Muscle of back (tissue), 3 donors: ENCODE measurements at regions not wholly inside any gene's neighbourhood (a gene's known extent, or its start where the extent isn't known, plus 50 kb on each side); places are given as distances from the start of the nearest gene placed in this dataset.
"Not testable (repeated sequence)": the region's sequence is repeated elsewhere in the genome, so short reads cannot be mapped to it uniquely, and the experiment has no call there.

ENCODE experiments used
- DNase-seq, 3 donors: peaks; one replicate each; pipeline versions ENCODE4 v3.0.0 to v3.0.0-alpha.2; 2013

DNA sequence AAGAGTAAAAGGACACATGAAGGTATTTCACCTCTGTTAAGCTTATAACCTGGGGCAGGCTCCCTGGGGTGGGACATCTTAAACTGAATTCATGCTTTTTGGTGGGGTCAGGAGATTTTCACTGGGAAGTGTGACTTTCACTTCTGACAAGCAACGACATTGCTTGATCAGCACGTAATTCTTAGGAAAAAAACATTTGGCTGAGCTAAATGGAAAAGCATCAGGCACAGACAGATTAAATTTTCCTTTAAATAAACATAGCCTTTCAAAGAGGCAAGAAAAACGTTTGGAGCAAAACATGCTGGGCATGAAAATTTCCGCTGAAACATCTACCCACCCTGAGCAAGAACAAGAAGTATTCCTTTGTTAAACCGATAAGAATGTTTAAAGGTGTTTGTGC lies 674.0 kb upstream of the CELF4 start:
- DNase-seq, result no peak

DNA sequence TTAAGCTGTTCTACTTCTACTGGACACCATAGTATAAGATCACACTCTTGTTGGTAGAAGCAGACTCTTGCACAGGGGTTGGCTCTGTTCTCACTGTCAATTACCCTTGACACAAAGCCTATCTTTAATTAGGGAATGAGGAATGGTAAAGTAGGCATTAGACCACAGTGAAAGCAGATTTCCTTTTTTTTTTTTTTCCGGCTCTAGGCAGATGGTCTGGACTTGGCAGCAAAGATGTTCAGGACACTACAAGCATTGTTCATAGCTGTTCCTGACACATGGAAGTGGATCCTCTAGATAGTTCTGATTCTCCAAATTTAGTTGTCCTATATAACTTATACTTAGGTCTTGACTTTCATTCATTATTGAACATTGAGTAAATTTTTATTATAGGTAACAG lies 672.2 kb upstream of the CELF4 start:
- no peak for DNase-seq

DNA sequence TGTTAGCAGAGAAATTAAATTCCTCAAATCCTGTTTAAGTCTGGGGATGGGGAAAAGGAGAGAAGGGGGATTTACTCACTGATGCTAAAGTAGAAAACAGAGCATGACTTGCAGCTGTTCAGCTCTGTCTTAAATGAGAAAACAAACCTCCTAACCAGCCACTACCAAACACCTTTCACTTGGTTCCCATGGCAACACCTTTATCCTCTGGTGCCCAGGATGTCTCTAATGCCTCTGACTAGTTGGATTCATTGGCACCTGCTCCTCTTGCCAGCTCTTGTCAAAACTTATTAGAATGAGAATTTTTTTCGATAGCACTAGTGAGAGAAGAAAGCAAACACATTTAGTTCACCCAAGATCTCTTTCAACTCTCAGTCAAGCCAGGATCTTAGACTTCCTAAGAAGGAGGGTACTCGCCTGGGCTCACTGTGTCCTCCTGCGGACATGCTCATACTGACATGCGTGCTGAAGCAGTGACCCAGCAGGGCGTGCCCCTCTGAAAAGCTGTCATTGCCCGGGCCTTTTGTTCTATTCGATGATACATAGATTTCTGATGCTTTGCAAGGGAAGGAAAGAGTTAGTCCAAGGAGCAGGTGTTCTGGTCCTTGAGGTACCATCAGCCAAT lies 656.0 kb upstream of the CELF4 start:
- no peak for DNase-seq

DNA sequence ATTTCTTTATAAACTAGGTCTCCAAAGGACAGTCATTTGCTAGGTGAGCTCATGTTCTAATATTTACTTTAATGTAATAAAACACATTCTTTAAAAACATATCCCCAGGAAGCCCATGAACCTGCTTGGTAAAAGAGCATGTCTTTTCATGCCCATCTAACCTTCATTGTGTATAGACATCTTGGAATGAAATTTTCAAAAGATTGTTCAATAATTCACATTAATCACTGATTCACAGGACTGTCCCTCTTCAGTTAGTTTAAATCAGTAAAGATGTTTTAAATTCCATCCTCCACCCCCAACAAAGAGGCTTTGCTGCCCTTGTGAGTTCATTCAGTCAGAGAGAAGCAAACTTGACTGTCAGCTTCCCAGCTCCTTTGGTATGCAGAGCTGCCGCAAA lies 633.4 kb upstream of the CELF4 start:
- no peak for DNase-seq

DNA sequence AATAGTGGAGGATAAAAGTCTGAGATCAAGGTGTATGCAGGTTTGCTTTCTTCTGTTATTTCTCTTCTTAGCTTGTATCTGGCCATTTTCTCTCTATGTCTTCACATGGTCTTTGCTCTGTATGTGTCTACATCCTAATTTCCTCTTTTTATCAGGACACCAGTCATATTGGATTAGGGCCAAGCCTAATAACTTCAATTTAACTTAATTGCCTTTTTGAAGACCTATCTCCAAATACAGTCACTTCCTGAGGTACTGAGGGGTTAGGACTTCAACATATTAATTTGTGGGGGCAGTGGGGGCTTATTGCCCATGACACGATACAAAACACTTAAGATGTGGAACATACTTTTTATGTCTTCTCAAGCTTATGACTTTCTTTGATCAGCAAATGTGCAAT lies 632.9 kb upstream of the CELF4 start:
- DNase-seq, result no peak

DNA sequence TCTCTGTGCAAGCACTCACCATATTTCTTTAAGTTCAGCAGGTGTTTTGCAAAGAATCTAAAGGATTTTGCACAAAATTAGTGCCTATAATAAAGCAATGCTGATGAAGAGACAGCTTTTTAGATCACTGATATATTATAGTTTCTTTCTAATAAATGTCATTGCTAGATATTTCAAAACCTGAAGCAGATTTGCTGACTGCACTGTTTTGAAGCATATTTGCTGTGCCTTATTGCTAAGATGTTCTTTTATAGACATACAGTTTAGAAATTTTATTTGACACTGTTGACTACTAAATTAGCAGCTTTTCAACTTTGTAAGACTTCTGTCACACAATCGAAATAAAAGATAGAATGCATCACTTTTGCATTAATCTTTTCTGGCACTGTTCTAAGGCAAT lies 620.9 kb upstream of the CELF4 start:
- no peak for DNase-seq

DNA sequence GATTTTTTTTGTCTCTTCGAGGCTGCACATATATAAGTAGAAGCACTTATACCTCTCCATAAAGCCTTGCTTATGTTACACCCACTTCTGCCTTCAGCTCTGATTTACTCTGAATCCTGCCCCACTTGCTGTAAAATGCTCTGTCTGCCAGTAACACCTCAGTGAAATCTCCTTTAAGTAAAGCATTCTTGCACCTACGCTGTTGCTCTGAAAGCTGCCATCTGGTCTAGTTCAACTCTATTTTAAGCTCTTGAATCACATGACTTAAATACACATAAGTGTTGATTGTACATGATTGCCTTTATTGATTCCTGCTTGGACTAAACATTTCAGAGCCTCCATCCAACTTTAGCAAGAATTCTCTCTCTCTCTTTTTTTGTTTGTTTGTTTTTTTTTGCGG lies 609.0 kb upstream of the CELF4 start:
- no peak for DNase-seq

DNA sequence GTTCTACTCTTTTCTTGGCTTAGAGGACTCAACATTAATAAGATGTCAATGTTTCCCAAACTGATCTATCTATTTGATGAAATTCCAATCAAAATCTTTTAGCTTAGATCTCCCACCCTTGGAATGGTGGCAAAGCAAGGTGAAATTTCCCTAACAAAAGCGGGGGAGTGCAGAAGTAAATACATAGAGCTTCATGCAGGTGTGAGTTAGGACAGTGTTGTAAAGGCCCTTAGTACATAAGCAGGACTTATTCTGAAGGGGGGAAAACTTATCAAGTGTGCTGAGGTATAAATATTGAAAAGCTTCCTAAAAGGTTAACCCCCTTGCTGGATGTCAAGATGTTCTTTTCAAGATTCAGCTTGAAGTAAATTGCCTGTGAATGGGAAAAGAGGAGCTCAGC lies 608.6 kb upstream of the CELF4 start:
- DNase-seq, result no peak

DNA sequence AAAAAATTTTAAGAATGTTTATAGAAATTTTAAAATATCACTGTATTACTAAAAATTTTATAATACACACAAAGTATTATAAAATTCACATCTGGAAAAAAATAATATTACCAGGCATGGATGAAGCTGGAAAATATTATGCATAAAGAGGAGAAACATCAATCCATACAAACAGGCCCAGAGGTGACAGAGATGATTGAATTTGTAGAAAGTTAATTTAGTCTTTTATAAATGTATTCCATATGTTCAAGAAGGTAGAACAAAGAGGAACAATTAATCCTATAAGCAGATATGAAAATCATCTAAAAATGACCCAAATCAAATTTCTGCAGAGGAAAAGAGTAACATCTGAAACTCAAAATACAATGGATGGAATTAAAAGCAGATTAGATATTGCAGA lies 605.2 kb upstream of the CELF4 start:
- DNase-seq, result no peak

DNA sequence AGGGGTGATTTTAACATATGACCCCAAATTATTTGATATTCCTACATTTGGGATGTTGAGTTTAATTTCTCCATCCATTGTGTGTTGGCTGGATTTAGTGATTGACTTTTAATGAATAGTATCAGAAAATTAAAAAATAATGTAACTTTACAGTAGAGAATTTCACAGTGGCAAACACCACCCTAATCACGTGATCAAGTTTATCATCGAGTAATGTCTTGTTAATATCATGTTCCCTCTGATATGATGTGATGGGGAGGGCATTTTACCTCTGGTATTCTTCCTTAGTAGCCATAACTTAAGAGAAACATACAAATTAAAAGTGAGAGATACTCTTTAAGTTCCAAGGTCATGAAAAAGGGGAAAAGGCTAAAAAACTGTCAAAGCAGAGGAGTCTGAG lies 602.0 kb upstream of the CELF4 start:
- DNase-seq, result no peak

DNA sequence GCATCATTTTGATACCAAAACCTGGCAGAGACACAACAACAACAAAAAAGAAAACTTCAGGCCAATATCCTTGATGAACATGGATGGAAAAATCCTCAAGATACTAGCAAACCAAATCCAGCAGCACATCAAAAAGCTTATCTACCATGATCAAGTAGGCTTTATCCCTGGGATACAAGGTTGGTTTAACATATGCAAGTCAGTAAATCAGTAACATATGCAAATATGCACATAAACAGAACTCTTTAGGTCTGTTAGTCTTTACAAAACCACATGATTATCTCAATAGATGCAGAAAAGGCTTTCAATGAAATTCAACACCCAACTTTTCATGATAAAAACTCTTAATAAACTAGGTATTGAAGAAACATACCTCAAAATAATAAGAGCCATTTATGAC lies 587.5 kb upstream of the CELF4 start:
- DNase-seq, result not testable (repeated sequence)

DNA sequence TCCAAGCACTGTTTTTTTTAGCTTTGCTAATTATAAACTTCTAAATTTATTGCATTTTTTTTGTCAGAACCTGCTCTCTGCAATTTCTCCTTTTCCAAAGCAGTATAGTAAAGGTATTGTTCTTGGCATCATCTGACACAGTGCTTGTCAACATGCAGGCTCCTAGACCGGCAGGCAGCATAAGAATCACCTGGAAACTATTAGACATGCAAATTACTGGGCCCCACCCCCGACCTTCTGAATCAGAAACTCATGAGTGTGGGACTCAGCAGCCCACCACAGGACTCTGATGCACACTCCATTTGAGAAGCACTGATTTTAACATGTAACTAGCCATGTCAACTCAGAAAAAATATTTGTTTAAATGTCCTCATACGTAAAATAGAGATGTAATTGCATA lies 551.1 kb upstream of the CELF4 start:
- DNase-seq, result no peak

DNA sequence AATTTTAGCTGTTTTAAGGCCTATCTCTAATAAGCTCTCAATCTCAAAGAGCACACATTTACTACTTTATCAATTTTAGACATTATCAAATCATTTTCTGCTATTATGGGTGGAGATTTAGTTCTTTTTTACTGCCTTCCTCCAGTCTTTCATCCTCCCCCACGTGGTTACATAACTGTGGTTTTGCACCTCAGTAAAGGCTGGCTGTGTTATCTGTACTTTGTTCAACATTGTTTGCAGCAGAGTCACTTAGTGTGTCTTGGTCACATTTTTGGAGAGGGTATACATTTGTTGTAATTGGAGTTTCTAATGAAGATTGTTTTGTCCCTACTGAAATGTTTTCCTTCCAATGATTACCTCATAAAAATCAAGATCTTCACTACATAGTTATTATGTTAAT lies 549.6 kb upstream of the CELF4 start:
- no peak for DNase-seq

DNA sequence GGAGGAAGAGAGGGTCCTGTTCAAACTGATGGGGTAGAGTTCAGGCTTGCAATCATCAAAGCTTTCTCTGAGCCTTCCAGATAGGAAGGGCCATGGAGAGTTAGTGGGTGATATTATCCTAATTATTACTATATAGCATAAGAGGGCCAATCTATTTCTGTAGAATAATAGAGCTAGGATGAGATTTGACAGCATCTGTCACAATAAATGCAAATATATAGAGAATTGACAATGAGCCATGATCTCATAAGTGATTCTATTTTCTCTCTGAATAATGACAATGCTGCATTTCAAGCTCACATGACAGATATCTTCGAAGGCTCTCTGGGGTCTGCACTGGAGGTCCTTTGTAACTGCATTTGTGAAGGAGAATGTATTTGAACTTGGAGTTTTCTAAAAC lies 521.9 kb upstream of the CELF4 start:
- no peak for DNase-seq

DNA sequence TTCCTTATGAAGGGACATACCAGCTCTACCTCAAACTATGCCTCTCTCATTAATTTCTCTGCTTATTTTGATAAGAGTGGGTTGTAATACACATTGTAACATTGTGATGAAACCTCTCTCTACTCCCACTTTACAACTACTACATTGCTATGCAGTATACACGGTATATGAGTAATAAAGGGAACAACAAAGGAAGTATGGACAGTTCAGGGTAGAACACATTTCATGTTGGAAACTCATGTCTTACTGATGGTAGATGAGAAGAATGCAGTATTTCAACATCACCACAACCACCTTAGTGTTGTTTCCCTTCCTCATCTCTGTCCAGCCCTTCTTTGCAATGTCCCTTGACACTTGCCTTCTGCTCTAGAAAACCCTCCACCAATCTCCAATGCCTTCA lies 515.9 kb upstream of the CELF4 start:
- DNase-seq, result no peak

DNA sequence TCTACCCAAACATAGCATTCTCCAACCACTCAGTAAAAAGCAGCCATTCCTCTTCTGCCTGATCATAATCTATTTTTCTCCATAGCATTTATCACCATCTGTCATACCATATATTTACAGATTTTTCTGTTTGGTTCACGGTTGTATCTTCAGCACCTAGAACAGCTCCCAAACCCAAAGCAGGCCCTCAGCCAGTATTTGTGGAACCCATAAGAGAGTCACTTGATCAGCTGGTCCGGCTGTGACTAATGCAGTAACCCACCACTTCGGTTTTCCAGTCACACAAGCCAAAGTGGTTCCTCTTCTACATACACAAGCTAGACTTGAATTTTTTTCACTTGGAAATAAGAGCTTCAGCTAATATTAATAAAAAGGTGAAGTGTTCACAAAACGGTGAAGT lies 511.6 kb upstream of the CELF4 start:
- peak; percentile 3 to 20 (median 4) for DNase-seq

DNA sequence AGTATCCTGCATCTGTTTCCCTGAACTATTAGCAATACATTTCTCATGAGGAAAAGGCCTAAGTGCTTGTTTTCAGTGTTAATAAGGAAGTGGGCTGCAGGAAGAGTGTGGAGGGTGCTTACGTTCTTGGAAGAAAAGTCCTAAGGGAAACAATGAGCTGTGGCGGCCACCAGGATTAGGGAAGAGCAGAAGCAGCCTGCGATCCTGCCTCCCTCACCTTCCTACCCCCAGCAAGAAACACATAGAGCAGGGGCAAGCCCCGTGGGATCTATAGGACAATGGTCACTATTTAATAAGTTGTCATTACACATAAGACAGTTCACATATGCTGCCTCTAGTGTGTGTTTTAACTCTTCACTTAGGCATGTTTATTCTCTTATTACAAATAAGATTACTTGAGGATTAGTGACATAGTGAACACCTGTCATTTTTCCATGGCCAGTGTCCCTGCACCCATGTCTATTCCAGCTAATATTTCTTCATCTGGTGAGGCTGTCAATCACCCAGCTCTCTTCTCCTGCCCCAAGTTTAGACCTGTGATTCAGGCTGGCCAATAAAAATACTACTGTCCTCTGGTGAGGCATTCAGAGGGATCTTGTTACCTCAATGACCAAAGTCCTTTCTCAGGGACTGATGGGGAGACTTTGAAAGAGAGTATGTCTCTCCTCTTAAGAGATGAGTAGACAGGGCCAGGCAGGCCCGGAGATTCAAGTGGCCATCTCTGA lies 510.9 kb upstream of the CELF4 start:
- DNase-seq, result peak in 2 of 3 donors; percentile 2 to 7

DNA sequence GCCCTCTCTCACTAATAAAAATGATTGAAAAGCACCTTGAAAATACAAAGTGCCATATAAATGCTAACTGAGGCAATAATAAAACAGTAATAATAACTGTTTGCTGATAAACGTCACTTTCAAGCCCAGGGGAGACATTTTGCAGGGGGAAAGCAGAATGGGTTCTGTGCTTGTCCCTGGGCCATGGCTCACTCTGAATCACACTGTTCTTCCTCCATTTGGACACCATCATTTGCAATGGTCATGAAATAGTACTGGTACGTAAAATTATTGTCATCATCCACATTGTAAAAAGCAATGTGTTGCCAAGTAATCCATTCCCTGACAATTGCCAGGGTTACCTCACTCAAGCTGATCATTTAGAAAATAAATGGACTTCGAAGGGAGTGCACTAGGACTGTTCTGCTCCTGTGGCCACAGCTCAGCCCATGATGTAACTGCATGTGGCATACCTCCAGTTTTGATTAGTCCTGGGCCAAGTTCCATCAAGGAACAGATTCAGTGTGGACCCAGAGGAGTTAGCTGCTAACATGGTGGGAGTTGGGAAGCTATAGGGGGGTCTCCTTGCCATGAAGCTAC lies 508.8 kb upstream of the CELF4 start:
- no peak for DNase-seq

DNA sequence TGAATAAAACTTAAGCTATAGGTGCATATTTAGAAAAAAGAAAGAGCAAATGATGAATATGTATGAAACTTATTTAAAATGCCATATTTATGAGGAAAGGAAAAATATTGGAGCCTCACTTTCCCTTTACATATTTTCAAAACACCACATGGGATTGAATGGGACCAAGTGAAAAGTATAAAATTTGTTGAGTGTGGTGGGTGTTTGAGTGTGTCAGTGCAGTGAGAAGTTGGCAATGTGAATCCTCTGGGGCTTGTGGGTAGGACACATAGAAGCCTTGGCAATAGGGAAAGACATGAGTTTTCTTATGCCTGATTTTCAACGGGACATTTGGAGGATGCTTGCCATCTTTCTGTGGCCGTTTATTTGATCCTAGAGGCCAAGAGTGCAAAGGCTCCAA lies 502.2 kb upstream of the CELF4 start:
- no peak for DNase-seq

DNA sequence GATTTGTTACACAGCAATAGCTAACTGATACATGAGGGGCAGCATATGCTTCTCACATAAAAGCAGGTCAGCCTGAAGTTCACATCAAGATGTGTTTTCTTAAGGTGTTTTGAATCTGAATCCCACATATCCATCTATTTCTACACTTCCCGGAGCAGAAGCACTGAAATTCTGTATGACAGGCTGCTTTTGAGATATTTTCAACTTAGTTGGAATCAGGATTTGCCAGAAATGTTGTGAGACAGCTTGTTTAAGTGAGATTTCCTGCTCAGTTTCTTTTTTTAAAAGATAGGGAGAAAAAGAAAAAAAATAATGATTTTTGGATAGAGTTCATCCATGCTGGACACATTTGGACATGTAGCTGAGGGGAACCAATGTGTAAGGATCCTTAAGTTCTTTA lies 501.5 kb upstream of the CELF4 start:
- no peak for DNase-seq

DNA sequence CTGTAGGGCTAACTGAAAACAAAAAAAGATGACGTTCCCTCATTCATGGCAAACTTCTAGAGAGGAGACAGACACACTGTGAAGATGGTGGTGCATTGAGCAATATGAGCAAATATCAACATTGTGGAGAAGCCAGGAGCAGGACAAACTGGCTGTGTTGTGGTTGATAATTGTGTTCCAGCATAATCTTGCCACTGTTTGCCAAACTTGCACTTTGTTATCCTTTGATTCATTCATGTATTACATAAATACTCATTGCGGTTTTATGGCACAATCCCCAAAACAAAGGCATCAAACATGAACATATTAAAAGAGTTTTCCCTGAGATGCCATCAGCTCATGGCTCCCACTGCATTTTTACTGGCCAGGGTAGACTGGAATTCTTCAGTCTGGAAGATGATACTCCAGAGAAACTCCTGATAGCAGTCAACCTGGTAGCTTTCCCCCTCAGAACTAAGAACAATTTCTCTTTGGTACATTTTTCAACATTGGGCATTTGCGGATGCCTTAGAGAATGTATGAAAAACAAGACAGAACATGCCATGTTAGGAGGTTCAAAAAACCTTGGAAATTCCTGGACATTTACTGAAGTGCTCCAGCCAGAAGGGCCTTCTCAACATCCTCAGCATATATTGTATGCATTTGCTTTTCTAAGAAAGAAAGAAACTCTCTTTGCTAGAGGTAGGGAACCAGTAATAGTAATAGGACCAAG lies 487.4 kb upstream of the CELF4 start:
- DNase-seq, result no peak

DNA sequence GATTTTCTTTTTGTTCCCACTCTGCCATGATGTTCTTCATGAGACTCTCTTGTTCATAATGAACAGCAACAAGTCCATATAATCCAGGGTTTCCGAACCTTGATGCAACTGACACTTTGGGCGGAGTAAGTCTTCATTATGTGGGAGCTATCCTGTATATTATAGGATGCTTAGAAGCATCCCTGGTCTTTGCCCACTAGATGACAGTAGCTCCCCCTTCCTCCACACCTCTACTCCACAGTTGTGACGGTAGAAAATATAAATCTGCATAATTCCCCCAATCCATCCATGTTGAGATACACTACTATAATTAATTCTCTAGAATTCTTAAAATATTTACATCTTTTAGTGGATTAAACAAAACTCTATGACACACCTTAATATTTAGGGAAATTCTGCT lies 482.2 kb upstream of the CELF4 start:
- no peak for DNase-seq

DNA sequence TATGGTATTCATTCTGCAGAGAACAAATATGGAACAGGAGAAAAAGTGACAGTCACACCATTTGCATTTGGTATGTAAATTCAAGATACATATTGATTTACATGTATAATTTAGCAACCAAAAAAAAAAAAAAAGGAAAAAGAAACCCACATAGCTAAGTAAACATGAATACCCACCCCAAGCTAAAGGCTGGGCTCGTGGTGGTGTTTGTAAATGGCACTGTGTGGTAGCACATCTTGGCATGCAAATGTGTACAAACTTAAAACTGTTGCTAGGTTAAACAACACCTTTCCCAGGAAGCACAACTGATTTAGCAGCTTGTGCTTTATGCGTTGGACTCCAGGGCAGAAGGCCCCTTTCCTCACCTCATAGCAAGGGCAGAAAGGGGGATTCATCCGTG lies 481.1 kb upstream of the CELF4 start:
- DNase-seq, result no peak
